Activated CD8-positive, alpha-beta T cell treated with anti-CD3 and anti-CD28 coated beads, Interleukin-2, amount 10 ng/mL, durations not matched to agents 7 days and 5 days (primary cell): ENCODE measurements at regions not wholly inside any gene's neighbourhood (a gene's known extent, or its start where the extent isn't known, plus 50 kb on each side); places are given as distances from the start of the nearest gene placed in this dataset.

Experiments
- ATAC-seq: fragments of 150-1000 bp; cut with Tn5 transposase; one replicate; pipeline ENCODE4 v1.10.0; 2021; ENCODE audit warnings: moderate library complexity
- CTCF ChIA-PET: fragments of 350-600 bp; sonication (Branson Sonifier 250); formaldehyde crosslinking; loops from one replicate; lab custom pipeline; 2021; ENCODE audit warnings: antibody characterized with exemption; lab: Charles Lee
- POLR2A ChIA-PET: fragments of 350-600 bp; sonication (Branson Sonifier 250); formaldehyde crosslinking; loops from one replicate; lab custom pipeline; 2021; ENCODE audit warnings: antibody characterized with exemption; lab: Charles Lee
- DNase-seq: peaks from one replicate; pipeline ENCODE4 v3.0.0-alpha.2; 2020
- H3K27ac Mint-ChIP-seq: one replicate; pipeline ENCODE4 v1.8.0; 2021; ENCODE audit warnings: mild to moderate bottlenecking, mixed read lengths
- H3K27me3 Mint-ChIP-seq: one replicate; pipeline ENCODE4 v1.8.0; 2021; ENCODE audit warnings: low read depth, mixed read lengths
- H3K36me3 Mint-ChIP-seq: one replicate; pipeline ENCODE4 v1.8.0; 2021; ENCODE audit warnings: low read depth, mixed read lengths
- H3K4me1 Mint-ChIP-seq: one replicate; pipeline ENCODE4 v1.8.0; 2021; ENCODE audit warnings: low read depth, mixed read lengths
- H3K4me3 Mint-ChIP-seq: one replicate; pipeline ENCODE4 v1.8.0; 2021; ENCODE audit warnings: mild to moderate bottlenecking, mixed read lengths
- H3K9me3 Mint-ChIP-seq: one replicate; pipeline ENCODE4 v1.8.0; 2022; ENCODE audit warnings: mixed read lengths; ENCODE audit not compliant: insufficient read depth

DNA sequence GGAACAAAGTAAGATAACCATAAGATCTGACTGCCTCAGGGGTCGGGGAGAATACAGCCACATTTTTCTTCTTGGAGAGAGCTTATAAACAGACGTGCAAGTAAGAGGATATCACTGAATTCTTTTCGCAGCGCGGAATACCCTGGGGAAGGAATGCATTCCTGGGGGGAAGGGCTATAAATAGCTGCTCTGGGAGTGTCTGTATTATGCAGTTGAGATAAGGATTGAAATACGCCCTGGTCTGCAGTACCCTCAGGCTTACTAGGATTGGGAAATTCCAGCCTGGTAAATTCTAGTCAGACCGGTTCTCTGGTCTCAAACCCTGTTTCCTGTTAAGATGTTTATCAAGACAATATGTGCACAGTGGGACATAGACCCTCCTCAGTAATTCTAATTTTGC, 1491.7 kb upstream of the RAG2 start:
- CTCF ChIA-PET = no interaction called here
- Mint-ChIP-seq H3K36me3 (no peaks in the 10 kb centered on the region), H3K27ac (no peak overlapping the region), H3K9me3 (peaks cover 13% of the 10 kb centered on the region), H3K27me3 (no peaks in the 10 kb centered on the region), H3K4me3 (no peak overlapping the region), H3K4me1 (no peaks in the 10 kb centered on the region)
- POLR2A ChIA-PET = no interaction called here
- no peak for DNase-seq
- ATAC-seq = no peak

- CTCF ChIA-PET = no interaction called here
- H3K27ac Mint-ChIP-seq = no peak overlapping the region
These were observed 1462.9 kb upstream of the RAG2 start for GRCh38 chr11:38060920-38061319.

DNA sequence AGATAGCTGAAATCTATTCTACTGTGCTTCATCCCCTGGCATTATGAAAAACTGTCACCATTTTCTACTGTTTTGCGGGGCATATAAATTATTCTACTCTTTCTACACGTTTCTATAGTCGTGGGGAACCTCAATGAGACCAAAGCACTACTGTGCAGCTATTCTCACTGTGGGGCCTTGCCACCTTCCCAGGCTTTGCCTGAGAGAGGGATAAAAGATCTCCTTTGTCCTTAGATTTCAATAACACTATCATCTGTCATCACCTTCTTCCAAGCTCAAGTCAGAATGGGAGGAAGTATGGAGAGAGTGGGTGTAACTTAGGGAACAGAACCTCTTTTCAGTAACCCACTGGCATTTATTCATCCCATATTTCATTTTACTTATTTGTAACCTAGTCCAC, 1462.1 kb upstream of the RAG2 start:
- no peak for DNase-seq
- CTCF ChIA-PET = no interaction called here
- Mint-ChIP-seq H3K4me3 (no peak overlapping the region), H3K36me3 (no peaks in the 10 kb centered on the region), H3K27ac (no peak overlapping the region), H3K27me3 (no peaks in the 10 kb centered on the region), H3K9me3 (peaks cover 3% of the 10 kb centered on the region), H3K4me1 (no peaks in the 10 kb centered on the region)
- ATAC-seq = no peak
- POLR2A ChIA-PET = no interaction called here

More at GRCh38 chr11:38060920-38061319, 1462.9 kb upstream of the RAG2 start:
- H3K27me3 Mint-ChIP-seq = no peaks in the 10 kb centered on the region
- no peak overlapping the region for H3K4me3 Mint-ChIP-seq
- ATAC-seq = no peak
- H3K9me3 Mint-ChIP-seq = peaks cover 3% of the 10 kb centered on the region
- H3K4me1 Mint-ChIP-seq = no peaks in the 10 kb centered on the region
- POLR2A ChIA-PET = no interaction called here
- H3K36me3 Mint-ChIP-seq = no peaks in the 10 kb centered on the region
- DNase-seq = no peak

GRCh38 chr11:38046571-38047135, 1448.6 kb upstream of the RAG2 start:
- ChIA-PET CTCF (no interaction called here), POLR2A (no interaction called here)
- peaks cover 14% of the 10 kb centered on the region for H3K9me3 Mint-ChIP-seq
- ATAC-seq (no peak), DNase-seq (no peak)
- no peaks in the 10 kb centered on the region for H3K4me1 Mint-ChIP-seq
- H3K36me3 Mint-ChIP-seq = no peaks in the 10 kb centered on the region
- H3K4me3 Mint-ChIP-seq = no peak overlapping the region
- no peak overlapping the region for H3K27ac Mint-ChIP-seq
- H3K27me3 Mint-ChIP-seq = no peaks in the 10 kb centered on the region

DNA sequence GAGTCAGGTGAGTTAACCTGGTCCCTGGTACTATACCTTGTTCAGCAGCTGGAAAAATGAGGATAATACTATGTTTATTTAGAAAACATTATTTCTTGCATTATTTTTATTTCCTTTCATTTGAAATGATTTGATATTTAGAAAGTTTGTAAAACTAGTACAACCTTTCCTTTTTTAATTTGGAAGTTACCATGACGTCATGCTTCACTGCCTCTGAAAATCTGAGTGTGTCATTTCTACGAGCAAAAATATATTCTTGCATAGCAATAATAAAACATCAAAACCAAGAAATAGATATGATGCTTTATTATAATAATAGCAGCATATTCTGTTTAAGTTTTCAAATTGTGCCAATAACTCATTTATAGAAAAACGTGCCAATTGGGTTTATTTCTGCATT, 1445.0 kb upstream of the RAG2 start:
- ATAC-seq = no peak
- no peaks in the 10 kb centered on the region for H3K4me1 Mint-ChIP-seq
- no peak for DNase-seq
- no peaks in the 10 kb centered on the region for H3K27me3 Mint-ChIP-seq
- POLR2A ChIA-PET = no interaction called here
- CTCF ChIA-PET = no interaction called here
- no peak overlapping the region for H3K4me3 Mint-ChIP-seq
- H3K27ac Mint-ChIP-seq = no peak overlapping the region
- H3K36me3 Mint-ChIP-seq = no peaks in the 10 kb centered on the region
- peaks cover 9% of the 10 kb centered on the region for H3K9me3 Mint-ChIP-seq

GRCh38 chr11:38038777-38039176, 1440.7 kb upstream of the RAG2 start:
- H3K27ac Mint-ChIP-seq = no peak overlapping the region
- H3K4me1 Mint-ChIP-seq = no peaks in the 10 kb centered on the region
- ATAC-seq (no peak), DNase-seq (no peak)
- CTCF ChIA-PET = no interaction called here
- no peaks in the 10 kb centered on the region for H3K36me3 Mint-ChIP-seq
- POLR2A ChIA-PET = no interaction called here
- H3K27me3 Mint-ChIP-seq = no peaks in the 10 kb centered on the region
- no peak overlapping the region for H3K4me3 Mint-ChIP-seq
- H3K9me3 Mint-ChIP-seq = peaks cover 14% of the 10 kb centered on the region

DNA sequence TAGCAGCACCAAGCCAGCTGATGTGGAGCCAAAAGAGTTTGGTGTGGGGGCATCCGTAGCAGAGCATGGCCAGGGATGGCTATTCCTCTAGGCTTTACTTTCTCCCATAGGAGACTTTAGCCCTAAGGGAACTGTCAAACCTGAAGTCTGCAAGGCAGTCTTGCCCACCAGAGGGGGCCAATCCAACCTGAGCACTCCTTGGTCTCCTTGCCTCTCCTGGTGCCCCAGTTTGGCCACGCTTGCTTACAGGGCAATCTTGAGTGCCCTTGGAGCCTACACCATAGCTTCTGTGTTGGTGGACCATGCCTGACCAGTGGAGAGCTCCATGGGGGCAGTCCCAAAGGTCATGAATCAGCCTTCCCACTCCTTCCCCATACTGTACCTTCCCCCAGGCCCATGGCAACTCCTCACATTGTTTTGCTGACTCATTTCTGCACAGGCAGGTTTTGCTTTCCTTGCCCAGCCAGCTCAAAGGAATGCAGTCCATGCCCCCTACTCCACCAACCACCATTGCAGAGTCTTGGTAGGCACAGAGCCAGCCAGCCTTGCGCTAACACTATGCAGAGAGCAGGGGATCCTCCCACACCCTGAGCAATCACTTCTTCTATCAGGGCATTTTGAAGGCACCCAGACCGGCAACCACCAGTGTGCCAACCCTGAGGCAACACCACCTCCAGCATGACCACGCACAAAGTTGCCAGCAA, 1421.2 kb upstream of the RAG2 start:
- ATAC-seq (no peak), DNase-seq (no peak)
- POLR2A ChIA-PET = no interaction called here
- CTCF ChIA-PET = no interaction called here
- no peaks in the 10 kb centered on the region for H3K4me1 Mint-ChIP-seq
- no peaks in the 10 kb centered on the region for H3K27me3 Mint-ChIP-seq
- no peaks in the 10 kb centered on the region for H3K36me3 Mint-ChIP-seq
- H3K9me3 Mint-ChIP-seq = peaks cover 24% of the 10 kb centered on the region
- no peak overlapping the region for H3K4me3 Mint-ChIP-seq
- H3K27ac Mint-ChIP-seq = no peak overlapping the region

- CTCF ChIA-PET = no interaction called here
- POLR2A ChIA-PET = no interaction called here
- no peak overlapping the region for H3K27ac Mint-ChIP-seq
These were observed 1416.4 kb upstream of the RAG2 start for GRCh38 chr11:38014405-38014804.

DNA sequence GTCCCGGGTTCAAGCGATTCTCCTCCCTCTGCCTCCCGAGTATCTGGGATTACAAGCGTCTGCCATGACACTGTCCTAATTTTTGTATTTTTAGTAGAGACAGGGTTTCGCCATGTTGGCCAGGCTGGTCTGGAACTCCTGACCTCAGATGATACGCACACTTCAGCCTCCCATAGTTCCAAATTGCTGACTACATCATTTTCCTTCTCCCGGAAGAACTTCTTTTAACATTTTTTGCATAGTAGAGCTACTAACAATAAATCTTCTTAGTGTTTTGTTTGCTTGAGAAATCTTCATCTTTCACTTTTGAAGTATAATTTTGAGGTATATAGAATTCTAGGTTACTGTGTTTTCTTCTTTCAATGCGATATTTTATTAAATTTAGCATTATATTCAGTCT, 1415.1 kb upstream of the RAG2 start:
- ATAC-seq (no peak), DNase-seq (no peak)
- Mint-ChIP-seq H3K36me3 (no peaks in the 10 kb centered on the region), H3K27me3 (no peaks in the 10 kb centered on the region), H3K4me3 (no peak overlapping the region), H3K27ac (no peak overlapping the region), H3K9me3 (peaks cover 3% of the 10 kb centered on the region), H3K4me1 (no peaks in the 10 kb centered on the region)
- ChIA-PET CTCF (no interaction called here), POLR2A (no interaction called here)

More at GRCh38 chr11:38014405-38014804, 1416.4 kb upstream of the RAG2 start:
- H3K4me1 Mint-ChIP-seq = no peaks in the 10 kb centered on the region
- H3K9me3 Mint-ChIP-seq = peaks cover 8% of the 10 kb centered on the region
- H3K4me3 Mint-ChIP-seq = no peak overlapping the region
- H3K27me3 Mint-ChIP-seq = no peaks in the 10 kb centered on the region
- ATAC-seq = no peak
- no peak for DNase-seq
- H3K36me3 Mint-ChIP-seq = no peaks in the 10 kb centered on the region

- ChIA-PET CTCF (no interaction called here), POLR2A (no interaction called here)
- no peaks in the 10 kb centered on the region for H3K27me3 Mint-ChIP-seq
- no peak for DNase-seq
- H3K27ac Mint-ChIP-seq = no peak overlapping the region
- H3K9me3 Mint-ChIP-seq = no peaks in the 10 kb centered on the region
- no peaks in the 10 kb centered on the region for H3K36me3 Mint-ChIP-seq
- ATAC-seq = no peak
- H3K4me1 Mint-ChIP-seq = no peaks in the 10 kb centered on the region
- no peak overlapping the region for H3K4me3 Mint-ChIP-seq
These were observed 1413.5 kb upstream of the RAG2 start for GRCh38 chr11:38011496-38011895.

GRCh38 chr11:38009932-38010331, 1411.9 kb upstream of the RAG2 start:
- no peaks in the 10 kb centered on the region for H3K4me1 Mint-ChIP-seq
- no peak overlapping the region for H3K4me3 Mint-ChIP-seq
- POLR2A ChIA-PET = no interaction called here
- H3K27ac Mint-ChIP-seq = no peak overlapping the region
- CTCF ChIA-PET = no interaction called here
- ATAC-seq (no peak), DNase-seq (no peak)
- H3K27me3 Mint-ChIP-seq = no peaks in the 10 kb centered on the region
- H3K36me3 Mint-ChIP-seq = no peaks in the 10 kb centered on the region
- H3K9me3 Mint-ChIP-seq = peaks cover 9% of the 10 kb centered on the region

DNA sequence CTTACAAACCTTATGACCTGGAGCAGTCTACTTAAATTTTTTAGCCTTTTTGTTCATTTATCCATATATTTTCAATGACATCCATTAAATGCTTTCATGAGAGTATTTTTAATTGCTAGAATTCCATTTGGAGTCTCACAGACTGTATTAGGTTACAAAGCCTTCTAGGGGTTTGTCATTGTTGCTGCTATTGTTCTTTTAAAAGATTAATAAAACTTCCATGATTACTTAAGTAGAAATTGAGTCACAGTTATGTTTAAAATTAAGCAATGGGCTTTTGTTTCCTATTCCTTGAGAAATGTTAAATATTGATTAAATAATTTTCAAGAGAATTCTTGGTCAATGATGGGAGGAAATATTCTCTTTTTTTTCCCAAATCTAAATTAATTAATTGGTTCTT, 1408.4 kb upstream of the RAG2 start:
- Mint-ChIP-seq H3K9me3 (peaks cover 13% of the 10 kb centered on the region), H3K4me3 (no peak overlapping the region), H3K36me3 (no peaks in the 10 kb centered on the region), H3K27ac (no peak overlapping the region), H3K27me3 (no peaks in the 10 kb centered on the region), H3K4me1 (no peaks in the 10 kb centered on the region)
- no peak for ATAC-seq
- ChIA-PET CTCF (no interaction called here), POLR2A (no interaction called here)
- DNase-seq = no peak

DNA sequence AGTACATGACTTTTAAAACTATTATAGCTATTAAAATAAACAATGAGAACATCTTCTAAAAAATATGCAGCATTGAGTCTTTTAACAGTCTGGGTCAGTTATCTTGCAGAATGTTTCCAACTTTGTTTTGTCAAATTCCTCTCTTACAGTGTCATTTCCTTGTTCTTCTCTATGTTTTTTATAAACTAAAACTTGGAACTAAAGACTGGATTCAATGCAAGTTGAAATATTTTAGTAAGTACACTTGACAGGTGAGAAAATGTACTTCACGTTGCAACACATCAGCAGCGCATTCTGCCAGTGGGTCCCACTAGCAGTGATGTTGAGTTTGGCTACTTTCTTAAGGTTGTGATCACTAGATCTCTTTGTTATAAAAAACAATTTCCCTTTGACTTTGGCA, 1407.6 kb upstream of the RAG2 start:
- ChIA-PET POLR2A (no interaction called here), CTCF (no interaction called here)
- Mint-ChIP-seq H3K27me3 (no peaks in the 10 kb centered on the region), H3K27ac (no peak overlapping the region), H3K4me1 (no peaks in the 10 kb centered on the region), H3K36me3 (no peaks in the 10 kb centered on the region), H3K4me3 (no peak overlapping the region), H3K9me3 (peaks cover 13% of the 10 kb centered on the region)
- ATAC-seq (no peak), DNase-seq (no peak)
